Epithelial cell of esophagus (primary cell): ENCODE measurements at regions not wholly inside any gene's neighbourhood (a gene's known extent, or its start where the extent isn't known, plus 50 kb on each side); places are given as distances from the start of the nearest gene placed in this dataset.

ENCODE experiments used
- DNase-seq: peaks from one replicate; pipeline ENCODE4 v3.0.0; 2010; ENCODE audit warnings: low read depth
- H3K4me3 ChIP-seq: 2 replicates; pipeline ENCODE4 v1.5.1; 2011; ENCODE audit warnings: mild to moderate bottlenecking, low read length, control low read depth
- CTCF ChIP-seq: IDR thresholded peaks from 2 replicates; pipeline ENCODE4 v1.5.1; 2011; ENCODE audit warnings: low read depth, mild to moderate bottlenecking, low read length, control low read depth, inconsistent platforms; ENCODE audit not compliant: insufficient read depth; ENCODE audit errors: missing control alignments

- H3K4me3 ChIP-seq = no peak overlapping the region
- no peak for TF ChIP-seq CTCF
- DNase-seq = peak; percentile 17
These were observed 252.7 kb upstream of the POU3F2 start for GRCh38 chr6:98581705-98582104.

- no peak for TF ChIP-seq CTCF
- no peak overlapping the region for H3K4me3 ChIP-seq
- DNase-seq = no peak
These were observed 250.9 kb upstream of the POU3F2 start for GRCh38 chr6:98583506-98583905.

- no peak for TF ChIP-seq CTCF
- no peak for DNase-seq
These were observed 248.2 kb upstream of the POU3F2 start for GRCh38 chr6:98586163-98586562.

GRCh38 chr6:98587555-98587954, 246.8 kb upstream of the POU3F2 start:
- TF ChIP-seq CTCF = no peak
- H3K4me3 ChIP-seq = no peak overlapping the region
- DNase-seq = no peak

More at GRCh38 chr6:98586163-98586562, 248.2 kb upstream of the POU3F2 start:
- H3K4me3 ChIP-seq = no peak overlapping the region

GRCh38 chr6:98589536-98589935, 244.8 kb upstream of the POU3F2 start:
- no peak for TF ChIP-seq CTCF
- DNase-seq = no peak
- H3K4me3 ChIP-seq = no peak overlapping the region

- no peak for TF ChIP-seq CTCF
- no peak for DNase-seq
- no peak overlapping the region for H3K4me3 ChIP-seq
These were observed 244.2 kb upstream of the POU3F2 start for GRCh38 chr6:98590136-98590681.

- H3K4me3 ChIP-seq = no peak overlapping the region
- DNase-seq = no peak
- no peak for TF ChIP-seq CTCF
These were observed 243.4 kb upstream of the POU3F2 start for GRCh38 chr6:98590997-98591396.
